Fibroblast of the aortic adventitia (primary cell): ENCODE measurements at regions not wholly inside any gene's neighbourhood (a gene's known extent, or its start where the extent isn't known, plus 50 kb on each side); places are given as distances from the start of the nearest gene placed in this dataset.

Source experiments
- DNase-seq: peaks from one replicate; pipeline ENCODE4 v3.0.0-alpha.2; 2010; ENCODE audit warnings: low read depth
- H3K4me3 ChIP-seq: 2 replicates; pipeline ENCODE4 v1.5.1; 2011; ENCODE audit warnings: low read depth, mild to moderate bottlenecking, control low read depth, low read length, moderate library complexity
- TF ChIP-seq, protein P1 (sequence below): IDR thresholded peaks from 2 replicates; pipeline ENCODE4 v1.5.1; 2011; ENCODE audit warnings: mild to moderate bottlenecking, low read length, control low read depth, inconsistent platforms; ENCODE audit not compliant: insufficient read depth

DNA sequence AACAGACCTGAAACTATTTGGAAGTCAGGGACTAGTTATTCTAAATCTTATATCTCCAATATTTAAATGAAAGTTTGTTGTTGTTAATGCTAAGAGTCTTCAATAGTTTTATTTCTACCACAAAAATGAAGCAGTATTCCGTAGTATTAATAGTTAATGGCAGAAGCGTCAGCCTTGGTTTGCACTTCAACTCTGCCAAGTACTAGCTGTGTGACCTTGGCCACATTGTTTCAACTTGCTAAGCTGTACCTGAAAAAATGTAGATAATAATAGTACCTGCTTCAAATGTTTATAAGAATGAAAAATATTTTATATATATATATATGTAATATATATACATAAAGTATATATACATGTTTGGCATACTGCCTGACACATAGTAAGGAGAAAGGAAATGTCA, 354.6 kb upstream of the SATB1 start:
- no peak overlapping the region for H3K4me3 ChIP-seq
- TF ChIP-seq, protein P1, sequence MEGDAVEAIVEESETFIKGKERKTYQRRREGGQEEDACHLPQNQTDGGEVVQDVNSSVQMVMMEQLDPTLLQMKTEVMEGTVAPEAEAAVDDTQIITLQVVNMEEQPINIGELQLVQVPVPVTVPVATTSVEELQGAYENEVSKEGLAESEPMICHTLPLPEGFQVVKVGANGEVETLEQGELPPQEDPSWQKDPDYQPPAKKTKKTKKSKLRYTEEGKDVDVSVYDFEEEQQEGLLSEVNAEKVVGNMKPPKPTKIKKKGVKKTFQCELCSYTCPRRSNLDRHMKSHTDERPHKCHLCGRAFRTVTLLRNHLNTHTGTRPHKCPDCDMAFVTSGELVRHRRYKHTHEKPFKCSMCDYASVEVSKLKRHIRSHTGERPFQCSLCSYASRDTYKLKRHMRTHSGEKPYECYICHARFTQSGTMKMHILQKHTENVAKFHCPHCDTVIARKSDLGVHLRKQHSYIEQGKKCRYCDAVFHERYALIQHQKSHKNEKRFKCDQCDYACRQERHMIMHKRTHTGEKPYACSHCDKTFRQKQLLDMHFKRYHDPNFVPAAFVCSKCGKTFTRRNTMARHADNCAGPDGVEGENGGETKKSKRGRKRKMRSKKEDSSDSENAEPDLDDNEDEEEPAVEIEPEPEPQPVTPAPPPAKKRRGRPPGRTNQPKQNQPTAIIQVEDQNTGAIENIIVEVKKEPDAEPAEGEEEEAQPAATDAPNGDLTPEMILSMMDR = no peak
- no peak for DNase-seq

DNA sequence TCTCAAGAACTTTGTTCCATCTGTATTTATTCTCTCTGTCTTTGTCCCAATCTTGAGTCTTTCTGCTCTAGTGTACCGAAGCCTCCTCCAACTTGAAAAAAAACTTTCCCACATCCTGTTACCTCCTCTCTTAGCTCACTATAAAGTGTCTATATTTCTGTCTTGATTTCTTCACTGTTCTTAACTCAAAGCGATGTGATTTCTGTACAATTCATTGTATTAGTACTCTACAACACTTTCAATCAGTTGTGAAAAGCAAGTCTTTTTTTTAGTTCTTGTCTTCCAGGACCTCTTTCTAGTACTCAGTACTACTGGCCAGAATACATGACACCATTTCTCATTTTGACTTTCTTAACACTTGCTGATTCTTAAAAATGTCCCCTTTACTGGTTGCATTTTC, 353.5 kb upstream of the SATB1 start:
- no peak for DNase-seq

DNA sequence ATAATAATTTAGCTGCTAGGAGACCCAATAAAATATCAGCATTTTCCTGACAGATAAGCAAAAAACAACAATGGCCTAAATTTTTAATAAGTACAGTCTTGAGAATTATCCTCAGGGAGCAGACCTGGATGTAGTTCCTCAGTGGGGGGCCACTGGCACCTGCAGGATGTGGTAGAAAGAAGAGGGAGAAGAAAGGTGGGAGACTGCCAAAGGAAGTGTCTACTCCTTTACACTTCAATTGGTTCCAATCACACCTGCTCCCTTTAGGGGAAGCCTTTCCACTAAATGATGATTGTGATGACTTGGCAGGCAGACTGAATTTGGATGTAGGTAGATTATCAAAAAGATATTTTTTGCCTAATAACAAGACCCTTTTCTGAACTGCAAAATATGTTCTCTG, 353.0 kb upstream of the SATB1 start:
- TF ChIP-seq, protein P1 = no peak
- no peak for DNase-seq
- H3K4me3 ChIP-seq = no peak overlapping the region

More for the DNA sequence above, 353.5 kb upstream of the SATB1 start:
- TF ChIP-seq, protein P1 = no peak
- H3K4me3 ChIP-seq = no peak overlapping the region

DNA sequence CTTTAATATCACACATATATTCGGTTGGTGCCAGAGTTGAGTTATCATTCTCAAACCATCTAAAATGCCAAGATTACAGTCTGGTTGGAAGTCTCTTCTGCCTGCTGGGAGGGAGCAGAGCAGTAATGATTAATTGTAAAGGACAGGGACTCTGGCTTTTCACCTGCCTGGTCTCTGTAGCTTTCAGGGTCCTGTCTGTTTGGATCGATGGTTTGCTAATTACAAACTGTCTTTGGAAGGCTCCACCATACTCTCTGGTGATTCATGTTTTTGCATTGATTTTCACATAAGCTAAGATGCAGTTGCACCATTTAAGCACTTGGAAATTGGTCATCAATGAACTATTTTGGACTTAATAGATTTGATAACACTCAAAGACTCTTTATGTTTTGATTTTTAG, 350.4 kb upstream of the SATB1 start:
- DNase-seq = no peak
- TF ChIP-seq, protein P1 = no peak

DNA sequence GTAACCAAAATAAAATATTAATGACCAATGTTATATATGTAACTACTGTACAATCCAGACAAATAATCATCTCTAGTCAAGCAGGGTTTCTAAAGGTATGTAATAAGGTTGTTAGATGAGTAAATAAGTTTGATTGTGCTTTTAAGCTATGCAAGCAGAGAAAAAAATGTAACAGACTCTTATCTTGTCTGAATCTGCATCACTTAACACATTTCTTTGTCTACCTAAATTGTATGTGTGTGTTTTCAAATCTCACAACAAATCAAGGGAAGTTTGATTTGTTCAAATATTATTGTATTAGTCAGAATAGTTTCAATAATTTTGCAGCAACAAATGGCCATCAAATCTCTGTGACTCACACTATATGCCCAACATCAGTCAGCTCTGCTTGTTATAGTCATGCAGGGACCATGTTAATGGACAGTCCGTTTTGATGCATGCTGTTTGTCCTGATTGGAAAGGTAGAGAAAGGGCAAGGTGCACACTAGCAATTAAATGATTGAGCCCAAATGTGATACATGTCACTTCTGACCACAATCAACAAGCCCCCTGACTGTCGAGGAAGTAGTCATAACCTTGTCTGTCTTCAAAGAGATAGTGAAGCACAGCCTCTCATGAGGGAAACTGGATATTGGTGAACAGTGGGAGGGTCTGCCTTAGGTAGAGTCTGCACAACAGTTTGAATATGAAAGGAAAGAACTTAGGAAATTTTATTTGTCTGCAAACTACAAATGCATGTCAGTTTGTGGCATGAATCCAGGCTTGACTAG, 349.4 kb upstream of the SATB1 start:
- TF ChIP-seq, protein P1 = no peak
- H3K4me3 ChIP-seq = no peak overlapping the region
- no peak for DNase-seq

More for the DNA sequence above, 350.4 kb upstream of the SATB1 start:
- no peak overlapping the region for H3K4me3 ChIP-seq

DNA sequence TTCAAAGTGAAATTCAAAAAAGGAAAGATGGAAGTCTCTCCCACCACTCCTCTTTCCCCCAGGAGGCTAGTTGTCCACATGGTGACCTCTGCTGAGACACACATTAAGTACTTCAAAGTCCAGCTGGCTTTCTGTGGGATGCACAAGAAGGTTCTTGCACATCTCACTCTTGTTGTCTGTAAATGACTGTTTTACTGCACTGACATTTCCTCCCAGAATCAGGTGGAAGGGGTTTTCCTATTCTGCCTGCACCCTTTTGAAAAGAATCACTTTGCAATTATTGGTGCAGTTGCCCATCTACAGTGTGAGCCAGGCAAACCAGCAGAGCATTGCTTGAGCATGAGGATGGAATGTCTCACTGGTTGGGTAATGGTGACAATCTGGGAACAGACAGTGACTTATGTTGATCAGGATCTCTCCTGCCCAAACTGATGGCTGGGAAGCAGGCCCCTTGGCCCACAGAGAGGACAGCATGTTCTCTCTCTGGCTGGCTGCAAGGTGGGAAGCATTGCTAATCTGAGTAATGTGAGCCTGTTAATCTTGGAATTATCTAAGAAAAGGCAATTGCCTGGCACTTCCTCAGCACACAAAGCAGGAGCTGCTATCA, 347.7 kb upstream of the SATB1 start:
- H3K4me3 ChIP-seq = no peak overlapping the region
- TF ChIP-seq, protein P1 = no peak
- no peak for DNase-seq
